Large intestine (tissue), 3 donors: ENCODE measurements at regions not wholly inside any gene's neighbourhood (a gene's known extent, or its start where the extent isn't known, plus 50 kb on each side); places are given as distances from the start of the nearest gene placed in this dataset.

Experiments used
- DNase-seq, 2 donors: peaks; one replicate each; pipeline versions ENCODE4 v3.0.0 to v3.0.0-alpha.2; 2013
- H3K27ac ChIP-seq: one replicate; pipeline ENCODE4 v1.5.1; 2013; ENCODE audit warnings: low read length
- H3K27me3 ChIP-seq: 2 replicates; pipeline ENCODE4 v1.6.1; 2013; ENCODE audit warnings: low read length; ENCODE audit not compliant: control insufficient read depth, insufficient read depth
- H3K36me3 ChIP-seq: 2 replicates; pipeline ENCODE4 v1.6.1; 2013; ENCODE audit warnings: low read length; ENCODE audit not compliant: control insufficient read depth, insufficient read depth
- H3K4me1 ChIP-seq: one replicate; pipeline ENCODE4 v1.6.1; 2013; ENCODE audit warnings: low read length; ENCODE audit not compliant: control insufficient read depth, insufficient read depth
- H3K4me3 ChIP-seq: one replicate; pipeline ENCODE4 v1.5.1; 2013; ENCODE audit warnings: low read length
- H3K9me3 ChIP-seq: one replicate; pipeline ENCODE4 v1.6.1; 2013; ENCODE audit warnings: mild to moderate bottlenecking, low read depth, low read length, moderate library complexity; ENCODE audit not compliant: control insufficient read depth
- WGBS: methylation state at CpG from one replicate; pipeline ENCODE4 v1.1.5; 2013; ENCODE audit warnings: low lambda C conversion rate; ENCODE audit not compliant: insufficient coverage; 5-methylcytosine and 5-hydroxymethylcytosine counted together

GRCh38 chr4:153912301-153912700, 123.4 kb upstream of the SFRP2 start:
- no peaks in the 10 kb centered on the region for H3K27me3 ChIP-seq
- H3K4me1 ChIP-seq, result no peaks in the 10 kb centered on the region
- no peak overlapping the region for H3K4me3 ChIP-seq
- no peaks in the 10 kb centered on the region for H3K9me3 ChIP-seq
- no peak for DNase-seq
- no peak overlapping the region for H3K27ac ChIP-seq
- no peaks in the 10 kb centered on the region for H3K36me3 ChIP-seq

DNA sequence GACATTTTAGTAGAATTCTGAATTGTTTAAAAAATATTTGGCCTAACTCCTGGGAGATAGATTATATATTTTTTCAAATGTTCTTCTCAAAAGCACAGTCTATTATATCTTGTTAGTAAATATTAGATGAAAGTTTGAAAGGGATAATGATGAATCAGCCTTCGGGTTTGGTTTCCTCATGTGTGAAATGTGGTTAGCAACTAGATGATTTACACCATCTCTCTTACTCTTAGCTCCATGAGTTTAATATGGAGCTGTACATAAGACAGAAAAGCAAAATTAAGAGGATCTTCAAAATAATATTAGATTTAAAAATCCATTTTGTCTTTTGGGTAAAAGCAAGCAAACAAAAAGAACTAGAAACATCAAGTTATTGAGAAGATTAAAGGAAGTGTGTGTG, 120.8 kb upstream of the SFRP2 start:
- no peaks in the 10 kb centered on the region for H3K9me3 ChIP-seq
- no peaks in the 10 kb centered on the region for H3K36me3 ChIP-seq
- H3K4me1 ChIP-seq, result no peaks in the 10 kb centered on the region
- no peak overlapping the region for H3K27ac ChIP-seq
- DNase-seq, result no peak
- WGBS, result 71% methylated on average over 1 of the region's 1 CpG
- no peaks in the 10 kb centered on the region for H3K27me3 ChIP-seq
- H3K4me3 ChIP-seq, result no peak overlapping the region

DNA sequence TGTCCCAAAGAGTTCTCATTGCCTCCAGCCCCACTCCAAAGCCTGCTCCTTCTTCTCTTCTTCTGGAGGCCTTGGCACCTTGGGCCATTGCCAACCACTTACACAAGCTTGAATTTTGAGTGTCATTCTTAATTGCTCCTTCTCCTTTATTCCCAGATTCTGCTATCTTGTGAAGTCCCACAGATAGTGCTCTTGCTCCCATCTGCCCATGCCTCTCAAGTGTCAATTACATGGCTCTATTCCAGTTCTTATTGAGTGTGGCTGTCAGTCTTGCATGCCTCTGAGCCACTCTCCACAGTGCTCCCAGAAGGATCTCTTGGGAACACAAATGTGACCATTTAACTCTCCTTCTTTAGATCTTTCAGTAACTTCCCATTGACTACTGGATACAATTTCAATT, 117.3 kb upstream of the SFRP2 start:
- Histone ChIP-seq H3K36me3 (no peaks in the 10 kb centered on the region), H3K9me3 (no peaks in the 10 kb centered on the region), H3K27me3 (no peaks in the 10 kb centered on the region), H3K27ac (no peak overlapping the region), H3K4me1 (no peaks in the 10 kb centered on the region), H3K4me3 (no peak overlapping the region)
- DNase-seq, result no peak

DNA sequence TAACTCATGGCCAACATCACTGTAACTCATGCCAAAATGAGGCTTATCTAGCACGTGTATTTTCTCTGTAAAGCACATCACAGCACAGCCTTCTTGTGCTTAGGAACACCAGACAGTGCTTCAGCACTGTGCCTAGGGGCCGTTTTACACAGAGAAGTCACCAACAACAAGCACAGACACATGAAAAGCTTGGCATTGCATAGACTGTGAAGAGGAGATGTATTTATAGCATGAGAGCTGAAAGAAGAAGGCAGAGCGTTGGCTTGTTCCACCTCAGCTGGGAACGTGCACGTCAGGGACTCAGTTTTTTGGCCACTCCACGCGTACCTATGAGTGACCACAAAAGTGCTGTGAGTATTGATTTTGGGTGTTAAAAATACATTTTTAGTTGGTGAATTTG, 116.3 kb upstream of the SFRP2 start:
- no peak for DNase-seq
- Histone ChIP-seq H3K27ac (no peak overlapping the region), H3K9me3 (no peaks in the 10 kb centered on the region), H3K27me3 (no peaks in the 10 kb centered on the region), H3K36me3 (no peaks in the 10 kb centered on the region), H3K4me1 (no peaks in the 10 kb centered on the region), H3K4me3 (no peak overlapping the region)
- 100% methylated on average over 3 of the region's 7 CpGs for WGBS

DNA sequence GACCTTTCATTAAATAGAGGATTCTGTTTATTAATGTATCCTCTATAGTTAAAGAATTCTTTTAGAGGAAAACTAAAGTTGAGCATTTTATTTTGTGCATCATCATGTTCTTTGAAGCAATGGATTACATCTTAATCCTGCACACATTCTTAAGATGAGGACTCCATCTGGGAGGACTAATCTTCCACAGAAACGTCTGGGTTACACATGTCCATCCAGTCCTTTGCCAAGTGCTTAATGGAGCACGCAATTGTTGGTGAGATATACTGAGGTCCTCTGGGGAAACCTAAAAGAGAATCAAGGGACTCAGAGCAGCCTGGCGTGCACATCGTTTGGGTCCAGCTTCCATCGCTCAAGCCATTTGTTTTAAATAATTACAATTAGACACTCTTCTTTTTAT, 115.1 kb upstream of the SFRP2 start:
- WGBS, result no CpG with 5 or more reads among the region's 5 CpGs
- no peak for DNase-seq
- H3K27me3 ChIP-seq, result no peaks in the 10 kb centered on the region
- H3K9me3 ChIP-seq, result no peaks in the 10 kb centered on the region
- no peaks in the 10 kb centered on the region for H3K36me3 ChIP-seq
- H3K4me3 ChIP-seq, result no peak overlapping the region
- no peaks in the 10 kb centered on the region for H3K4me1 ChIP-seq
- no peak overlapping the region for H3K27ac ChIP-seq

DNA sequence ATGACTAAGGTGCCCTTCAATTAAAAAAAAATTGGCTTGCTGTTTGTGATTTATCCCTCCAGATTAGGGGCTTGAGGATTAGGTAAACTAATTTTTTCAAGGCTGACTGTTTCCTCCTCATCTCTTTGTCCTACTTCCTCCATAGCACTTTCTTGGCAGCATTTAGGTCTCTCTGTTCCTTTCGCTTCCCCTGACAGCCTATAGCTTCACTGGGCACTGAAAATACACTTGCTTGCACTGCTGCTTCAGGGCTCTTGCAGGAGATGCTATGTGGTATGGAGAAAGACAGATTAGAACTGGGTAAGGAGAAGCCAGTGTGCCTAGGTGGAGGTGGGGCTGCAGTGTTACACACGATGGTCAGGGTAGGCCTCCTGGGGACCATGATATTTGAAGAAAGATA, 112.3 kb upstream of the SFRP2 start:
- H3K4me1 ChIP-seq, result no peaks in the 10 kb centered on the region
- no CpG with 5 or more reads among the region's 2 CpGs for WGBS
- no peak overlapping the region for H3K4me3 ChIP-seq
- H3K9me3 ChIP-seq, result no peaks in the 10 kb centered on the region
- H3K27ac ChIP-seq, result no peak overlapping the region
- H3K36me3 ChIP-seq, result no peaks in the 10 kb centered on the region
- no peaks in the 10 kb centered on the region for H3K27me3 ChIP-seq
- DNase-seq, result no peak

- DNase-seq, result no peak
- Histone ChIP-seq H3K27ac (no peak overlapping the region), H3K4me3 (no peak overlapping the region), H3K36me3 (no peaks in the 10 kb centered on the region), H3K27me3 (no peaks in the 10 kb centered on the region), H3K4me1 (no peaks in the 10 kb centered on the region), H3K9me3 (no peaks in the 10 kb centered on the region)
- WGBS, result no CpG with 5 or more reads among the region's 6 CpGs
Observed at GRCh38 chr4:153900426-153900825, 111.5 kb upstream of the SFRP2 start.

DNA sequence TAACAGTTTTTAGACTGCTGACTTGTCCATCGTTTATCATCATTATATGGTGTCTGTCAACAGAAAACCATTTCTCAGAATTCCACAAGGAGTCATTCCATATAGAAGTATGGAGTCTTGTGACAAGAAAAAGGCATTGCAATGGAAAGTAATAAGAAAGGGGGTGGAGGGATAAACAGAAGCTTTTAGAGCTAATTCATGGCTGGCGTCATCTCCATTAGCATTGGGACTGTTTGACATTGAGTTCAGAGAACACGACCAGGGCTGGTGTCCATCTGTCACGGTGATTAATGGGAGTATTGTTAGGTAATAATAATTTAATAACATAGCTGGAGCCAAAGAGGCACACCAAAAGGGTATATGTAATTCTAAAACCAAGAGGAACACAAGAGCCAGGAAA, 101.9 kb upstream of the SFRP2 start:
- WGBS, result 100% methylated on average over 1 of the region's 4 CpGs
- H3K4me1 ChIP-seq, result no peaks in the 10 kb centered on the region

DNA sequence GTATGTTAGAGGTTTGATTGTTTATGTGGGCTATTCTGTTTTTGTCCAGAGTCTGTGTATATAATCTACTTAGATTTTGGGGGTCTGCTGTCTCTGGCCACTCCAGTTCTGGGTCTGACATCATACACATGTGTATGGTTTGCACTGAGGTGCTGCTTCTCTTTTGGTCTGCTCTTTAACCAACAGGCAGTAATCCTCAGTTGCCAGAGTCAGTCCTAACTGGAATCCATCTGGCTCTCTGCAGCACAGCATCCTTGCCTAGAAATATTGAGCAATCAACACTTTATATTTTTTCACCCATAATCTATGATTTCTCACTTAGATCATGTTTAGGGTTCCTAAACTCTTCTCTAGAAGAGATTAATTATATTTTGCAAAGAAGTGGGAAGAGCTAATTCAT, 98.3 kb upstream of the SFRP2 start:
- DNase-seq, result no peak
- H3K27me3 ChIP-seq, result no peaks in the 10 kb centered on the region
- no peak overlapping the region for H3K27ac ChIP-seq
- H3K9me3 ChIP-seq, result no peaks in the 10 kb centered on the region
- H3K4me1 ChIP-seq, result no peaks in the 10 kb centered on the region
- H3K4me3 ChIP-seq, result no peak overlapping the region
- H3K36me3 ChIP-seq, result no peaks in the 10 kb centered on the region

More for the DNA sequence above, 101.9 kb upstream of the SFRP2 start:
- DNase-seq, result no peak
- H3K9me3 ChIP-seq, result no peaks in the 10 kb centered on the region
- H3K27me3 ChIP-seq, result no peaks in the 10 kb centered on the region
- no peaks in the 10 kb centered on the region for H3K36me3 ChIP-seq
- H3K27ac ChIP-seq, result no peak overlapping the region
- no peak overlapping the region for H3K4me3 ChIP-seq

DNA sequence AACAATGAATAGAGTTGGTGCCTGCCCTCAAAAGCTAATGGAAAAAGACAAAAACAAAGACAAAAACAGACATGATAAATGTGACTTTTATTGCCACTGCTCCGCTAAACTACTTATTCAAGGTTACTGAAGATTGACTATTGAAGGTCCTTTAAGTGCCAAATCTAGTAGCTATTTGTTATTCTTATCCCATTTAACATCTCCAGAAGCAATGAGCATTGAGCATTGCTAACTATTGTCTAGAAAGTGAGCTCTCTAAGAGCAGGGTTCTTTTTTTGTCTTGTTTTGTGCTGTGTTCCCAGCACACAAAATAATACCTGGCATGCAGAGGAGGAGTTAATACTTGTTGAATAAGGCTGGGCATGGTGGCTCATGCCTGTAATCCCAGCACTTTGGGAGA, 95.4 kb upstream of the SFRP2 start:
- Histone ChIP-seq H3K4me1 (no peaks in the 10 kb centered on the region), H3K27me3 (no peaks in the 10 kb centered on the region), H3K9me3 (no peaks in the 10 kb centered on the region), H3K4me3 (no peak overlapping the region), H3K27ac (no peak overlapping the region), H3K36me3 (no peaks in the 10 kb centered on the region)
- WGBS, result no CpG with 5 or more reads among the region's 1 CpG
- no peak for DNase-seq

DNA sequence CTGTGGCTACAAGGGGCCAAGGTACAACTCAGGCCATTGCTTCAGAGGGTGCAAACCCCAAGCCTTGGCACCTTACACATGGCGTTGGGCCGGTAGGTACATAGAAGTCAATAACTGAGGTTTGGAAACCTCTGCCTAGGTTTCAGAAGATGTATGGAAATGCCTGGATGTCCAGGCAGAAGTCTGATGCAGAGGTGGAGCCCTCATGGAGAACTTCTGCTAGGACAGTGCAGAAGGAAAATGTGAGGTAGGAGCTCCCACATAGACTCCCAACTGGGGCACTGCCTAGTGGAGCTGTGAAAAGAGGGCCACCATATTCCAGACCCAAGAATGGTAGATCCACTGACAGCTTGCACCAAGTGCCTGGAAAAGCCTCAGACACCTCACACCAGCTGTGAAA, 92.1 kb upstream of the SFRP2 start:
- H3K4me1 ChIP-seq, result no peaks in the 10 kb centered on the region
- H3K27ac ChIP-seq, result no peak overlapping the region
- H3K27me3 ChIP-seq, result no peaks in the 10 kb centered on the region
- no CpG with 5 or more reads among the region's 2 CpGs for WGBS
- DNase-seq, result no peak
- no peaks in the 10 kb centered on the region for H3K36me3 ChIP-seq
- no peaks in the 10 kb centered on the region for H3K9me3 ChIP-seq
- H3K4me3 ChIP-seq, result no peak overlapping the region

DNA sequence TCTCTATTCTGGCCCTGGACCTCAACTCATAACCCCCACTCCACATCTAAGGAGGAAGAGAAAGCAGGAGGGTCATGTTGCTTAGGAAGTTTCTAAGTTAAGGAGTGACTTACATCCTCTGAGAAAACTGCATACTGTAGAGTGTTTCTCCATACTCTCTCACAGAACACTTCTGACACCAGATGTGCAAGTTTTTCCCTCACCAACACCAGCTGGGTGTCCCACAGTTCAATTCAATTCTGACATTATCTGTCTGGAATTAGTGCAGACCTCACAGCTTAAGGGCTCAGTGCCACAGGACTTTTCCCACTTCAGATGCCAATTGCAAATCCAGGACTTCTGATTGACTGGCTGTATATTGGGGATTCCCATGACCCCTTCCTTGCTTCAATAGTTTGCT, 89.0 kb upstream of the SFRP2 start:
- no peak for DNase-seq
- Histone ChIP-seq H3K9me3 (no peaks in the 10 kb centered on the region), H3K27me3 (no peaks in the 10 kb centered on the region), H3K4me1 (no peaks in the 10 kb centered on the region), H3K4me3 (no peak overlapping the region), H3K27ac (no peak overlapping the region), H3K36me3 (no peaks in the 10 kb centered on the region)
